NT2/D1 (cell line): ENCODE measurements at regions not wholly inside any gene's neighbourhood (a gene's known extent, or its start where the extent isn't known, plus 50 kb on each side); places are given as distances from the start of the nearest gene placed in this dataset.

Source experiments
- DNase-seq: peaks from one replicate; pipeline ENCODE4 v3.0.0-alpha.2; 2011; ENCODE audit warnings: low read depth, low spot score
- H3K27me3 ChIP-seq: 2 replicates; pipeline ENCODE4 v1.6.0; 2011; ENCODE audit warnings: mild to moderate bottlenecking; ENCODE audit not compliant: insufficient read length, insufficient read depth
- H3K36me3 ChIP-seq: 2 replicates; pipeline ENCODE4 v1.6.1; 2011; ENCODE audit warnings: mild to moderate bottlenecking, low read length, mixed read lengths; ENCODE audit not compliant: insufficient read depth, insufficient read length
- H3K4me1 ChIP-seq: 2 replicates; pipeline ENCODE4 v1.5.1; 2011; ENCODE audit not compliant: insufficient read depth, insufficient read length
- H3K4me3 ChIP-seq: 2 replicates; pipeline ENCODE4 v1.5.1; 2011; ENCODE audit warnings: low read depth; ENCODE audit not compliant: insufficient read length
- H3K9ac ChIP-seq: 2 replicates; pipeline ENCODE4 v1.6.0; 2011; ENCODE audit warnings: low read depth; ENCODE audit not compliant: insufficient read length
- H3K9me3 ChIP-seq: 2 replicates; pipeline ENCODE4 v1.5.1; 2011; ENCODE audit warnings: mild to moderate bottlenecking, low read length; ENCODE audit not compliant: insufficient read depth
- SUZ12 ChIP-seq: IDR thresholded peaks from 2 replicates; pipeline ENCODE4 v1.6.1; 2011; ENCODE audit not compliant: insufficient read length, insufficient read depth; ENCODE audit errors: extremely low read depth
- YY1 ChIP-seq: IDR thresholded peaks from 2 replicates; pipeline ENCODE4 v1.6.1; 2011; ENCODE audit not compliant: insufficient read length, insufficient read depth
- ZNF274 ChIP-seq: IDR thresholded peaks from 2 replicates; pipeline ENCODE4 v1.6.1; 2011; ENCODE audit warnings: mild to moderate bottlenecking, low read depth, low read length

DNA sequence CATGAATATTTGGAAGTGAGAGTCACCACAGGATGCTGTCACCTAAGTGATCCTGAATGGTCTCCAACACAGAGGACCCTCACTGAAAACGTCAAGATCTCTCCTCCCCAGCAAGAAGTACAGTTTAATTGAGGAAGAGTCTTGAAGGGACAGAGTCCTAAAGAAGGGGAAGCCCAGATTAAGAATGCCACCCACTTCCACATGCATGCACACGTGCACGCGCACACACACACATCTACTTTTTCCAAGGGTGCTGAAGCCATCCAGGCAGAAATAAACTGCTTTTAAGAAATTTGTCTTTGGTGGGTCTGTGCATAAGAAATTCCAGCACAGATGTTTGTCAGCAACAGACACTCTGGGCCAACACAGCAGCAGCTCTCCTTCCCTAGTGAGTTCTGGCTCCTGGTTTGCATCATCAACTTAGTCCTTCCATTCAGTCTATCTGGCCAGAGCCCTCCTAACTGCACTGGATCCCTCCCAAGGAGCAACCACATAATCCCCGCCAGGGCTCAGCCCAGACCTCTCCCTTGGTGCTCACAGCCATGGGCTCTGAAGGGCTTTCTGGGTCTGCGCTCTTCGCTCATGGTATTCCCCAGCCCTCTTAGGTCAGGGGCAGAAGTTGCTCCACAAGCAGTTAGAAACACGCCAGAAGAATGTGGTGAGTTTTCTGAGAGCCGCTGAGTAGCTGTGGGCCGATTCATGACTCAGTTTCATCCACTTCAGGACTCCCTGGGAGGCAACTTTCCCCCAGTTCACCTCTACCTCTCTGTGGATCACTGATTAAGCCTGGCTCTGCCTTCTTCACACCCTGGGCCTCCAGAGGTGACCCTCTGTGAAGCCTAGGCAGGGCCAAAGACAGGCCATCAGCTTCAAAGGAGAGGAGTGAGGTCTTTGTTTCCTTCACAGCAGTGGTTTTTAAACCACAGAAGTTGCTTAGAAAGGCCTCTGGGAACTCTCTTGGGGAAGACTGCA, 132.6 kb upstream of the LIPC start:
- Histone ChIP-seq H3K4me1 (no peaks in the 10 kb centered on the region), H3K9me3 (peaks cover 12% of the 10 kb centered on the region; the same call in 1 of the 2 replicates), H3K27me3 (no peaks in the 10 kb centered on the region), H3K9ac (no peak overlapping the region), H3K36me3 (no peaks in the 10 kb centered on the region), H3K4me3 (no peak overlapping the region)
- TF ChIP-seq YY1, result no peak
- TF ChIP-seq ZNF274, result no peak
- TF ChIP-seq SUZ12, result no peak
- no peak for DNase-seq

DNA sequence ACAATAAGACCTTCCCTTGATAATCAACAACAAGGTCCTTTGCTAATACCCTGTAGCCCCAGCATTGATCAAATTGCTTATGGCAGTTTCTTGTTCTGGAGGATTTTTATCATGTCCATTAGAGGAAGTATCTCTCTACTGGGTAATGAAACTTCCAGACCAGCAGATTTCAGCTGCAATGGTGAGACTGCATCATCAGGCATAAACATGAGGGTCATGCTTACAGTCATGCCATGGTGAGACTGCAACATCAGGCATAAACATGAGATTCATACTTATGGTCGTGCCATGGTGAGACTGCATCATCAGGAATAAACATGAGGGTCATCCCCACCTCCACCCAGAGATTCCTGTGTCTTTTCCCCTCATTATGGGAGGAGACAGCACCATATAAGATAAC, 129.0 kb upstream of the LIPC start:
- H3K36me3 ChIP-seq, result no peaks in the 10 kb centered on the region
- H3K4me3 ChIP-seq, result no peak overlapping the region
- no peaks in the 10 kb centered on the region for H3K9me3 ChIP-seq
- no peak for DNase-seq
- TF ChIP-seq SUZ12 (no peak), YY1 (no peak), ZNF274 (no peak)
- H3K4me1 ChIP-seq, result peaks cover 3% of the 10 kb centered on the region
- no peaks in the 10 kb centered on the region for H3K27me3 ChIP-seq
- H3K9ac ChIP-seq, result no peak overlapping the region

DNA sequence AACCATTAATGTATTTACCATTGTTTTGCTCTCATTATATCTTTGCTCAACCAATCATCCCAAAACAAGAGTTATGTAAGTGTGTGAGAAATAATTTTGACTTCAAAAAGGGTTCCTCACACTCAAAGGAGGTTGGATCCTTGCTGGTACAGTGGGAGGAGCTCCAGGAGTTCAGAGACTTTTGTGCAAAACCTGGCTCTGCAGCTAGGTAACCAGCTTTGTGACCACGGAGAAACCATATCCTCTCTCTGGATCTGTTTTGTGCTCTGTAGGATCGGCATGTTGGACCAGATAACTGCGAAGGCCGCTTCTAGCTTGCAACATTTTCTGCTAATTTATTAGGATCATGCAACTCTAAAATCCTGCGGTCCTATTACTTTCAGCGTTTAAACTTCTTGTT, 128.6 kb upstream of the LIPC start:
- H3K9me3 ChIP-seq, result no peaks in the 10 kb centered on the region
- no peaks in the 10 kb centered on the region for H3K36me3 ChIP-seq
- H3K4me3 ChIP-seq, result no peak overlapping the region
- H3K27me3 ChIP-seq, result no peaks in the 10 kb centered on the region
- DNase-seq, result no peak
- H3K9ac ChIP-seq, result no peak overlapping the region
- H3K4me1 ChIP-seq, result peaks cover 3% of the 10 kb centered on the region
- TF ChIP-seq SUZ12 (no peak), ZNF274 (no peak), YY1 (no peak)

GRCh38 chr15:58306591-58307312, 125.0 kb upstream of the LIPC start:
- TF ChIP-seq ZNF274 (no peak), SUZ12 (no peak), YY1 (no peak)
- H3K36me3 ChIP-seq, result no peaks in the 10 kb centered on the region
- no peak overlapping the region for H3K4me3 ChIP-seq
- H3K9me3 ChIP-seq, result no peaks in the 10 kb centered on the region
- H3K9ac ChIP-seq, result no peak overlapping the region
- no peaks in the 10 kb centered on the region for H3K27me3 ChIP-seq
- peaks cover 3% of the 10 kb centered on the region for H3K4me1 ChIP-seq
- no peak for DNase-seq

GRCh38 chr15:58307313-58307961, 124.4 kb upstream of the LIPC start:
- no peak for TF ChIP-seq SUZ12
- TF ChIP-seq YY1, result no peak
- TF ChIP-seq ZNF274, result no peak

DNA sequence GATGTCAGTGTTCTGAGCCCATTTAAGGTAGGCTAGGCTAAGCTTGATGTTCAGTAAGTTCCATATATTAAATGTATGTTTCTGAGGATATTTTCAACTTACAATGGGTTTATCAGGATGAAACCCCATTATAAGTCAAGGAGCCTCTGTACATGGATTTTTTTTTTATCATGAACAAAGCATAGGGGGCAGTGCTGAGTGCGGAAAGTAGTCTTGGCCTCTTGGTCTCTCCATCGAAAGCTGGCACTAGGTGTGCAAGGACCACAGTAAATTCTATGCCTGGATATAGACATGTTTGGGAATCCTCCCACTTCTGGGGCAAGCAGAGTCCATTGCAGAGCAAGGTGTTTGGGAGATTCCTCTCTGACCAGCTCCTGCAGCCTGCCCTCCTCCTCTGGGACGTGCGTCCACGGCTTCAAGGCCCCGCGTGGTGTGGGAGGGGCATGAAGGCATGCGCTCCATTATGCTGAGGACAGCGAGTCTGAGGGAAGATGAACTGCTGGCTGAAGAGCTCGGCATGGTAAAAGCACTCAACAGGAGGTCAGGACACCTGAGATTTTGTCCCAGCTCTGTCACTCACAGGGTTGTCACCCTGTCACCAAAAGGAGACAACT, 122.9 kb upstream of the LIPC start:
- TF ChIP-seq YY1, result no peak
- no peak for TF ChIP-seq ZNF274
- no peak for TF ChIP-seq SUZ12

More at GRCh38 chr15:58307313-58307961, 124.4 kb upstream of the LIPC start:
- H3K36me3 ChIP-seq, result no peaks in the 10 kb centered on the region
- DNase-seq, result no peak
- H3K4me3 ChIP-seq, result no peak overlapping the region
- H3K9ac ChIP-seq, result no peak overlapping the region
- no peaks in the 10 kb centered on the region for H3K27me3 ChIP-seq
- H3K4me1 ChIP-seq, result peaks cover 3% of the 10 kb centered on the region
- no peaks in the 10 kb centered on the region for H3K9me3 ChIP-seq

More for the DNA sequence above, 122.9 kb upstream of the LIPC start:
- Histone ChIP-seq H3K4me3 (no peak overlapping the region), H3K36me3 (no peaks in the 10 kb centered on the region), H3K9me3 (no peaks in the 10 kb centered on the region), H3K9ac (no peak overlapping the region), H3K27me3 (no peaks in the 10 kb centered on the region), H3K4me1 (peaks cover 3% of the 10 kb centered on the region)
- DNase-seq, result no peak
